GM21619 (cell line): ENCODE measurements at regions not wholly inside any gene's neighbourhood (a gene's known extent, or its start where the extent isn't known, plus 50 kb on each side); places are given as distances from the start of the nearest gene placed in this dataset.
"Not testable (repeated sequence)": the region's sequence is repeated elsewhere in the genome, so short reads cannot be mapped to it uniquely, and the experiment has no call there.

Experiments used
- ATAC-seq: cut with Tn5 transposase; IDR thresholded peaks from one replicate; pipeline ENCODE4 v1.9.1; 2021; ENCODE audit not compliant: unreplicated experiment

- ATAC-seq: no peak
Measured at GRCh38 chr6:40887792-40888340, 151.2 kb downstream of the UNC5CL start.

- no peak for ATAC-seq
Measured at GRCh38 chr6:40887079-40887791, 151.8 kb downstream of the UNC5CL start.

- ATAC-seq: no peak
Measured at GRCh38 chr6:40885139-40885774, 153.8 kb downstream of the UNC5CL start.

- no peak for ATAC-seq
Measured at GRCh38 chr6:40882323-40882997, 156.6 kb downstream of the UNC5CL start.

- no peak for ATAC-seq
Measured at GRCh38 chr6:40881501-40881900, 157.5 kb downstream of the UNC5CL start.

- ATAC-seq: no peak
Measured at GRCh38 chr6:40880906-40881305, 158.1 kb downstream of the UNC5CL start.

GRCh38 chr6:40879169-40879568, 159.9 kb downstream of the UNC5CL start:
- no peak for ATAC-seq

GRCh38 chr6:40877362-40877761, 161.7 kb downstream of the UNC5CL start:
- ATAC-seq: no peak

- ATAC-seq: no peak
Measured at GRCh38 chr6:40876336-40876735, 162.7 kb downstream of the UNC5CL start.

- ATAC-seq: no peak
Measured at GRCh38 chr6:40874495-40874894, 164.5 kb downstream of the UNC5CL start.

- ATAC-seq: no peak
Measured at GRCh38 chr6:40871424-40871823, 167.6 kb downstream of the UNC5CL start.

GRCh38 chr6:40868089-40868865, 170.7 kb downstream of the UNC5CL start:
- ATAC-seq: not testable (repeated sequence)

GRCh38 chr6:40867527-40867926, 171.5 kb downstream of the UNC5CL start:
- not testable (repeated sequence) for ATAC-seq

- not testable (repeated sequence) for ATAC-seq
Measured at GRCh38 chr6:40865259-40865658, 173.8 kb downstream of the UNC5CL start.

GRCh38 chr6:40860443-40860842, 178.6 kb downstream of the UNC5CL start:
- ATAC-seq: no peak

- no peak for ATAC-seq
Measured at GRCh38 chr6:40856271-40856670, 182.8 kb downstream of the UNC5CL start.

GRCh38 chr6:40855168-40855880, 183.7 kb downstream of the UNC5CL start:
- no peak for ATAC-seq

- no peak for ATAC-seq
Measured at GRCh38 chr6:40854592-40854991, 184.4 kb downstream of the UNC5CL start.

- ATAC-seq: no peak
Measured at GRCh38 chr6:40852779-40853373, 186.1 kb downstream of the UNC5CL start.

- no peak for ATAC-seq
Measured at GRCh38 chr6:40849546-40849945, 189.5 kb downstream of the UNC5CL start.
